ENCODE measurements at regions not wholly inside any gene's neighbourhood (a gene's known extent, or its start where the extent isn't known, plus 50 kb on each side); places are given as distances from the start of the nearest gene placed in this dataset.

DNA sequence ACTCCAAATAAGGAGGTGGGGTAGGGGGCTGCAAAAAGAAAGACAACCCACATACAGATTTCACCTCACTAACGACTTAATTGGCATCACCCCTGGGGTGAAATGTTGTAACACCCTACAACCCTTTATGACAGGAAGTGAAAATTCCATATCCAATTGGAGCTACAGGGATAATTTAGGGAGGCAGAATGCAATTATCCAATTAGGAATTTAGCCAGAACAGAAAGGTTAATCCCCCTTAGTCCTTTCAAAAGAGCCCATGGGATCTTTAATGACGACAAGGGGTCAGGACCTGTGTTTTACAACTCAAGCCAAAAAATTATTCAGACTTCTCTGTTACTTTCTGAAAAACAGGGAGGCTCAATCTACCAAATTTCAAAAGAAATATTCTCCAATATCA is 1027.1 kb downstream of the TMEM182 start:
- Histone ChIP-seq H3K36me3 (ENCODE audit: insufficient read depth, low read length) (no peaks in the 10 kb centered on the region), H3K9me3 (ENCODE audit: control insufficient read depth, insufficient read depth, low read length) (0 out of 2 replicates have a peak, but pooled peaks cover under 1% of the 10 kb centered on the region), H3K9ac (ENCODE audit: low read depth, low read length) (no peak overlapping the region), H3K4me1 (ENCODE audit: insufficient read depth, low read length) (peaks cover 8% of the 10 kb centered on the region; the same call in 1 of the 2 replicates)

DNA sequence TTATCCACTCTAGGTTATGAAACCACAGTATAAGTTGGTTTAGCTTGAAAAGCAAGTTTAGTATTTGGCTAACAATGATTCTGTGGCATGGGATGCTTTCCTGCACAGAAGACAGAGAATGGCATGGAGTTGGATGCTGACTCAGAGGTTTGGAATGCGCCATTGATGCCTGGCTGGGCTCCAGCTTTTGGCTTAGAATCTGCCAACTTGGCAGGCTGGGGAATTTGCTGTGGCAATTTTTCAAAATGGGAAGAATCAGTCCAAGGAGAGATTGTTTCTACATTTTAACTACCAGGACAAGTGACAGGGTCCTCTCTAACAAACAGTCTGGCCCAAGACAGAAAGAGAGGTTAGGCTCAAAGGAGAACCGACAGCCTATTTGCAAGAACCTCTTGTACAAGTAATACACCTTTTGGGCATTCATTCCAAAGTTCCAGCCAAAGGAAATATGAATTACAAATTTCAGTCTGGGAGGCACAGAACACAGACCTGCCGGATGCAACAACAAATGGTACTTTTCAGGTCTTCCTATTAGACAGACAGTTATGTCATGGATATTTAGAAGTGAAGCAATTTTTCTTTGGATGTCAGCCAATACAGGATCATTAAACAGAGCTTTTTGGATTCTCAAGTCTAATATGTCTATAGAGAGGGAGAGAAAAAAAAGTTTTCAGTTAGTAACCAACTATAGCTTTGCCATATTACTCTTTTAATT is 1027.7 kb downstream of the TMEM182 start:
- H3K36me3 ChIP-seq (ENCODE audit: insufficient read depth, low read length) = no peaks in the 10 kb centered on the region

DNA sequence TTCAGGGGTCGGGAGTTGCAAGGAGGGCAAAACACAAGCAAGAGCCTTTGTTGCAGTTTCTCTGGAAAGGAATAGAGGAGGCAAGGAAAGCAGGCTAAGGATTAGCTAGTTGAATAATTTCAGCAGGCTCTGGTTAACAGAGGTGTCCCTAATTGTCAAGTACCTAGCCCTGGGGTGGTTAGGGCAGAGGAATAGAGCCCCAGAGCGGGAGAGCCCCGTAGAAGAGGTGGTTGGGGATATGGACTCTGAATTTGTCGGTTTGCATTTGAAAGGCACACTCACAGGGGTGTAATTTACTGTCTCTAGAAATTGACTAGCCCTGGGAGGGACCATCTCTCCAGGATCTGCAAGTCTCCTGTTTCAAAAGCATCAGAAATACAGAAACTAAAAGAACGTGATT is 1030.2 kb downstream of the TMEM182 start:
- H3K36me3 ChIP-seq (ENCODE audit: insufficient read depth, low read length) = no peaks in the 10 kb centered on the region

More for the DNA sequence above, 1027.7 kb downstream of the TMEM182 start:
- Histone ChIP-seq H3K9ac (ENCODE audit: low read depth, low read length) (no peak overlapping the region), H3K9me3 (ENCODE audit: control insufficient read depth, insufficient read depth, low read length) (0 out of 2 replicates have a peak, but pooled peaks cover 2% of the 10 kb centered on the region), H3K4me1 (ENCODE audit: insufficient read depth, low read length) (peaks cover 8% of the 10 kb centered on the region; the same call in 1 of the 2 replicates)

DNA sequence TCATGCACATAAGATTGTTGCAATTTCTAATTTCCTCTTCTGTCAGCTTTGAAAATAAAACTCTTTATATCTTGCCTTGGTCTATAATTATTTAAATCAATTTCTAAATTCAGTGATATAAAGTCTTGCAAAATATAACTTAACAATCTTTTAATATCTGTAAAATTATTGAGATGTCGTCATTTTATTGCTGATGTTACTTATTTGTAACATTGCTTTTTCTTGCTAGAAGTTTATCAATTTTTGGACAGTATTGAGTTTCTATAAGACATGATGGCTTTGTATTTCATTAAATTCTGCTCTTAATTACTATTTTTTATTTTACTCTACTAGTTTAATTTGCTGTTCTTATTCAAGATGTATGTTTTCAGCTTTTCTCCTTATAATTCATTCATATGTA is 1036.5 kb downstream of the TMEM182 start:
- no peaks in the 10 kb centered on the region for H3K36me3 ChIP-seq (ENCODE audit: insufficient read depth, low read length)
- H3K9ac ChIP-seq (ENCODE audit: low read depth, low read length) = no peak overlapping the region
- no peaks in the 10 kb centered on the region for H3K4me1 ChIP-seq (ENCODE audit: insufficient read depth, low read length)
- H3K9me3 ChIP-seq (ENCODE audit: control insufficient read depth, insufficient read depth, low read length) = 0 out of 2 replicates have a peak, but pooled peaks cover 2% of the 10 kb centered on the region

More for the DNA sequence above, 1030.2 kb downstream of the TMEM182 start:
- Histone ChIP-seq H3K4me1 (ENCODE audit: insufficient read depth, low read length) (0 out of 2 replicates have a peak, but pooled peaks cover 8% of the 10 kb centered on the region), H3K9me3 (ENCODE audit: control insufficient read depth, insufficient read depth, low read length) (0 out of 2 replicates have a peak, but pooled peaks cover 2% of the 10 kb centered on the region), H3K9ac (ENCODE audit: low read depth, low read length) (no peak overlapping the region)

DNA sequence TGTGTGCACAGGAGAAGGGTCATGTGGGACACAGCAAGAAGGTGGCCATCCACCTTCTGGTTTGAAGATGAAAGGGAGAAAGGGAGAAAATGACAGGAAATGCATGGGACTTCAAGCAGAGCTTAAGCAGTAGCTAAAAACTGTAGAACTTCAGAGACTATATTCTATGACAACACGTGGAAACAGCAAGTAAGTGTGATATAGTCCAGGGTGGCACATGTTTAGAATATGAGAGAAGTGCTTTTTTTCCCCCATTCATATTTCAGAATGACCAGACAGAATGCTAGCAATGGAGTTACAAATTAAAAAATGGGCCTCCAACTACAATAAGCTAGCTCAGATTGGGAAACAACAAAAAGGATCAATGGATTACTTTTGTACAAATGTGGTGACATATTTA is 1042.2 kb downstream of the TMEM182 start:
- no peak overlapping the region for H3K9ac ChIP-seq (ENCODE audit: low read depth, low read length)
- H3K9me3 ChIP-seq (ENCODE audit: control insufficient read depth, insufficient read depth, low read length) = no peaks in the 10 kb centered on the region
- H3K36me3 ChIP-seq (ENCODE audit: insufficient read depth, low read length) = no peaks in the 10 kb centered on the region
- no peaks in the 10 kb centered on the region for H3K4me1 ChIP-seq (ENCODE audit: insufficient read depth, low read length)

DNA sequence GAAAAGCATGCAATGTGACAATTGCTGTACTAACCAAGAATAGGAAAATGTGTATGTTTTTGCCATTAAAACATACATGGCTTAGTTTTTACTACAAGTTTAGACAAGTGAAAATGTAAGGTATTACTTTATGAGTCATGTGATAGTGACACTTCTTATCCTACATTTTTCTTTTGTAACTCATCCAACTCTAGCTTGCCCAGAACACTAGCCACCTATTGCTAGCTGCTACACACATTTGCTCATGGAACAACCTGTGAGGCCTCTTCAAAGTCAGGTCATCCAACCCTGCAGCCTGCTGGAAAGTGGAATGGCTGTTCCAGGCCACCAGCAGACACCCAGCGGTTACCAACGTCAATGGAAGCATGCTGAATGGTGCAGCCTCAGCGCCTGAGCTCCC is 1043.9 kb downstream of the TMEM182 start:
- Histone ChIP-seq H3K4me1 (ENCODE audit: insufficient read depth, low read length) (no peaks in the 10 kb centered on the region), H3K9me3 (ENCODE audit: control insufficient read depth, insufficient read depth, low read length) (no peaks in the 10 kb centered on the region), H3K9ac (ENCODE audit: low read depth, low read length) (no peak overlapping the region), H3K36me3 (ENCODE audit: insufficient read depth, low read length) (no peaks in the 10 kb centered on the region)

DNA sequence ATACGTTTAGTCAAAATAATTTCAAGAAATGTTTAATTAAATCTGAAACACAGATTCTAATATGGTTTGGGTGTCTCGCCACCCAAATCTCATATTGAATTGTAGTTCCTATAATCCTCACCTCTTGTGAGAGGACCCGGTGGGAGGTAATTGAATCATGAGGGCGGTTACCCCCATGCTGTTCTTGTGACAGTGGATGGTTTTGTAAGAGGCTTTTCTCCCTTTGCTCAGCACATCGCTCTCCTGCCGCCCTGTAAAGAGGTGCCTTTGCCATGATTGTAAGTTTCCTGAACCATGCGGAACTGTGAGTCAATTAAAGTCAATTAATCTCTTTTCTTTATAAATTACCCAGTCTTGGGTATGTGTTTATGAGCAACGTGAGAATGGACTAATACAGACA is 1045.1 kb upstream of the POU3F3 start:
- no peaks in the 10 kb centered on the region for H3K4me1 ChIP-seq (ENCODE audit: insufficient read depth, low read length)
- H3K9ac ChIP-seq (ENCODE audit: low read depth, low read length) = no peak overlapping the region
- no peaks in the 10 kb centered on the region for H3K36me3 ChIP-seq (ENCODE audit: insufficient read depth, low read length)
- H3K9me3 ChIP-seq (ENCODE audit: control insufficient read depth, insufficient read depth, low read length) = no peaks in the 10 kb centered on the region

DNA sequence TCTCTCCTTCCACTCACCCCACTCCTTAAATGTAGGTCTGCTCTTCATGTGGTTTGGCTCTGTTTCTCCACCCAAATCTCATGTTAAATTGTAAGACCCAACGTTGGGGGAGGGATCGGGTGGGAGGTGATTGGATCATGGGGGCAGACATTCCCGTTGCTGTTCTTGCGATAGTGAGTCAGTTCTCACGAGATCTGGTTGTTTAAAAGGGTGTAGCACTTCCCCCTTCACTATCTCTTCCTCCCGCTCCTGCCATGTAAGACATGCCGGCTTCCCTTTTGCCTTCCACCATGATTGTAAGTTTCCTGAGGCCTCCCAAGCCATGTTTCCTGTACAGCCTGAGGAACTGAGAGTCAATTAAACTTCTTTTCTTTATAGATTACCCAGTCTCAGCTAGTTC is 1044.5 kb upstream of the POU3F3 start:
- no peaks in the 10 kb centered on the region for H3K36me3 ChIP-seq (ENCODE audit: insufficient read depth, low read length)
- no peak overlapping the region for H3K9ac ChIP-seq (ENCODE audit: low read depth, low read length)
- H3K9me3 ChIP-seq (ENCODE audit: control insufficient read depth, insufficient read depth, low read length) = no peaks in the 10 kb centered on the region
- no peaks in the 10 kb centered on the region for H3K4me1 ChIP-seq (ENCODE audit: insufficient read depth, low read length)

DNA sequence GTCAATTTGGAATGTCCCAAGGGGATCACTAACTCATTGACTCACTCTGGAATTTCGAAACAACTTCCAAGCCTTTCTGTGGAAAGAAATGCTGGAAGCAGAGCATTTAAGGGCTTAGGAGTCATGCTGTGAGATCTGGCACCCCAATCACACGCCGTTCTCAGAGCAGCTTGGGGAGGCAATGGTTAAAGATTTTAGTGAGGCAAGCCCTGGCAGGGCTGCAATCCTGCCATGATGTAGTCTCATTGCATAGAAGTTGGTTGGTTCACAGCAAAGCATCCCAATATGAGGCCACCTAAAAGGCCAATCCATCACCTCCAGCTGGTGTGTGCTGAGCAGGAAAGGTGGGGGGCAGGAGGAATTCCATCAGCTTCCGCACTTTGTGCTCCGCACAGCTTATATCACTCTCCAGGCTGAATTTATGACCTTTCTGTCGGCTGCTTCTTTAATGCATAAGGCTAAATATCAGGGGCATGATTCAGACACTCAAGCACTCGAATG is 1043.9 kb upstream of the POU3F3 start:
- H3K9ac ChIP-seq (ENCODE audit: low read depth, low read length) = no peak overlapping the region
- H3K4me1 ChIP-seq (ENCODE audit: insufficient read depth, low read length) = no peaks in the 10 kb centered on the region
- no peaks in the 10 kb centered on the region for H3K36me3 ChIP-seq (ENCODE audit: insufficient read depth, low read length)
- no peaks in the 10 kb centered on the region for H3K9me3 ChIP-seq (ENCODE audit: control insufficient read depth, insufficient read depth, low read length)

DNA sequence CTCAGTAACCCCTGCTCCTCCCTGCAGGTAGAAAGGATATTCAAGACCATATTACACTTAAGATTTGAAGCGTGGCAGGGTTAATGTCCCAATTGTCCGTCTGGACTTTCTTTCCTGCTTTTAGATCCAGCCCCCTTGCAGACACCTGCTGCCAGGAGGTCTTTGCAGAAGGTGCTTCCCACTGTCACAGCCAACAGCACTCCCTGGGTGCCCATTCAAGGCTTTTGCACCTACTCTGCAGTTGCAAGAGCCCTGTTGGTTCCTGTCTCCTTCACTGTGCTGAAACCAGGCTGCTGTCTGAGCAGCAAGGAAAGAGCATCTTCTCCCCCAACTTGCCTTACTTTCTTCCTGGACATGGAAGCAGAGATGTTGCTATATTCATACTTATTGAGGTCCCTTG is 1043.0 kb upstream of the POU3F3 start:
- Histone ChIP-seq H3K36me3 (ENCODE audit: insufficient read depth, low read length) (no peaks in the 10 kb centered on the region), H3K9ac (ENCODE audit: low read depth, low read length) (no peak overlapping the region)

DNA sequence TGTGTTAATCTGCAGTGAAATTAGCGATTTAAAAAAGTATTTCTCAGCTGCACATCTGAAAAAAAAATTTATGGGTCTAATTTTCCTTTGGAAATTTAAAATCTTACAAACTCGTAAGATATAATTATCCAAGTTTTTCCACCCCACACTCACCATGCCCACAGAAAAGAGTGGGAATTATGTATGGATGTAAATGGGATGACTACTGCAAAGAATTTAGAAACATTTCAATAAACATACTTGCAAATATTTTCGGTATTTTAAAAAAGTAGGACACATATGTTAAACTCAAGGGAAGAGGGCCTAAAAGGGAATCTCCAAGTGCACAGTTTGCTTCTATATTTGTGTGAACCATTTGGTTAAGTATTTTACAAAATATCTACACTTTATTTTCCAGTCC is 1039.9 kb upstream of the POU3F3 start:
- Histone ChIP-seq H3K36me3 (ENCODE audit: insufficient read depth, low read length) (no peaks in the 10 kb centered on the region), H3K9ac (ENCODE audit: low read depth, low read length) (no peak overlapping the region), H3K4me1 (ENCODE audit: insufficient read depth, low read length) (peaks cover 11% of the 10 kb centered on the region; the same call in 1 of the 2 replicates), H3K9me3 (ENCODE audit: control insufficient read depth, insufficient read depth, low read length) (no peaks in the 10 kb centered on the region)

More for the DNA sequence above, 1043.0 kb upstream of the POU3F3 start:
- H3K9me3 ChIP-seq (ENCODE audit: control insufficient read depth, insufficient read depth, low read length) = no peaks in the 10 kb centered on the region
- H3K4me1 ChIP-seq (ENCODE audit: insufficient read depth, low read length) = no peaks in the 10 kb centered on the region

DNA sequence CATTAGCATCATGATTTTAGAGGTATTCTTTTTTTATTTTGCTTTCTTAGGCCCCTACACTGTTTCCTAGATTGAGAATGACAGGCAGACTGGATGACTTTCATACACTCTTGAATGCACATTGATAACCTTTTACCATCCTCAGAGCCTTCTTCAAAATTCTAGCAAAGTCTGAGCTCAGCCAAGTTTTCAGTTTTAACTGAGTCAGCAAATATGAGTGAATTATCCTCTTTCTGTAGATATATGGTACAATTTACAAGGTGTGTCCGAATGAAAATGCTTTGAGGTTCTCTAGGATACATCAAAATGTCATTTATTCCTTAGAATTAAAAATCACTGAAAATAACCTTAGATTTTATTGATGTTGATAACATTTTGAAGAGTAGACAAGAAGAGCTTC is 1038.2 kb upstream of the POU3F3 start:
- Histone ChIP-seq H3K9ac (ENCODE audit: low read depth, low read length) (no peak overlapping the region), H3K36me3 (ENCODE audit: insufficient read depth, low read length) (no peaks in the 10 kb centered on the region), H3K4me1 (ENCODE audit: insufficient read depth, low read length) (peaks cover 11% of the 10 kb centered on the region; the same call in 1 of the 2 replicates), H3K9me3 (ENCODE audit: control insufficient read depth, insufficient read depth, low read length) (no peaks in the 10 kb centered on the region)

DNA sequence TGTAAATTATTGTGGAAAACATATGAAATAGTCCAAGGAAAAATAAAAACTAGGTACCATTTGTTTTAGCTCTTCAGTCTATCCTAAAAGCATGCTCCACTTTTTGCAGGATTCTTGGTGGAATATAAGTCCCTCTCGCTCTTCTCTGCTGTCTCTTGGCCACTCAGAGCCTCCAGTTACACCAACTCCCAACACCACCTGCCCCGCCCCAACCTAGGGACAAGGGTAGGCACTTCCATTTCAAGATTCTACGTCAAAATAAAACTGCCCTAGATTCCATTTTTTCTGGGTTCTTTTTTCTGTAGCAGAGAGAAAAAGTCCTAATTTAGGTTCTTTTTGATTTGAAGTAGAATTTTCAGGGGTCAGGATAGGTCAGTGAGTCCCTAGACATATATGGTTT is 1036.2 kb upstream of the POU3F3 start:
- H3K9me3 ChIP-seq (ENCODE audit: control insufficient read depth, insufficient read depth, low read length) = no peaks in the 10 kb centered on the region
- H3K4me1 ChIP-seq (ENCODE audit: insufficient read depth, low read length) = peaks cover 11% of the 10 kb centered on the region; the same call in 1 of the 2 replicates
- no peaks in the 10 kb centered on the region for H3K36me3 ChIP-seq (ENCODE audit: insufficient read depth, low read length)
- no peak overlapping the region; the same call in 1 of the 2 replicates for H3K9ac ChIP-seq (ENCODE audit: low read depth, low read length)

DNA sequence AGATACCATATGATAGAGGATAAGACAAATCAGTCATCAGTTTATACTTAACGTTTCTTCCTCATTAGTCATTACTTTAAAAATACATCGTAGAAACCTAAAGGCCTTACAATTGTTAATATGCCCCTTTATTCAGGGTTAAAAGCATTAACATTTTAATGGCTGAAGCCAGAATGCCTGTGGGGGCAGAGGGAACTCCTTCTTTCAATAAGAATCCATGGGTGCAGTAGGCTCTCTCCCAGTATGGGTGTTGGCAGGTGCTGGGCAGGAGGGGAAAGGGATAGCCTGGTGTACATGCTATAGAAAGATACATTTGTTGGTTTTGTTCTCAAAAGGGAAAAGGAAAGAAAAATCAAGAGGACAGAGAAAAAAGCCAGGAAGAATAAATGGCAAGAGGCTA is 1035.7 kb upstream of the POU3F3 start:
- H3K9me3 ChIP-seq (ENCODE audit: control insufficient read depth, insufficient read depth, low read length) = no peaks in the 10 kb centered on the region
- peaks cover 11% of the 10 kb centered on the region; the same call in 1 of the 2 replicates for H3K4me1 ChIP-seq (ENCODE audit: insufficient read depth, low read length)

DNA sequence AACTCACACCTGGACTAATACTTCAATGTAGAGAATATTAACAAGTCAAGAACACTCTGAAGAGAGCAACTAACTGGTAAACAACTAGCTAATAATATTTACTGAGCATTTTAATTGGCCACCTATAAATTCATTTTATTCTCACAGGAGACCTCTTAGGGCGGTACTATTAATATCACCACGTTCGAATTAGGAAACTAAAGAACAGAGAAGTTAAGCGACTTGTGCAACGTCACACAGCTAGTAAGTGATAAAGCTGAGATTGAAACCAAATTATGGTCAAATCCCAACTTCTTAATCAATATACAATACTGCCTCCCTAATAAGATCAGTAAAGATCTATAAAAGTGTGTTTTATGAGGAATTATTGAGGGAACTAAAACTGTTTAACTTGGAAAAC is 1034.3 kb upstream of the POU3F3 start:
- Histone ChIP-seq H3K4me1 (ENCODE audit: insufficient read depth, low read length) (peaks cover 11% of the 10 kb centered on the region; the same call in 1 of the 2 replicates), H3K9ac (ENCODE audit: low read depth, low read length) (no peak overlapping the region), H3K9me3 (ENCODE audit: control insufficient read depth, insufficient read depth, low read length) (no peaks in the 10 kb centered on the region), H3K36me3 (ENCODE audit: insufficient read depth, low read length) (no peaks in the 10 kb centered on the region)

More for the DNA sequence above, 1035.7 kb upstream of the POU3F3 start:
- Histone ChIP-seq H3K9ac (ENCODE audit: low read depth, low read length) (no peak overlapping the region), H3K36me3 (ENCODE audit: insufficient read depth, low read length) (no peaks in the 10 kb centered on the region)

Measured in ES-I3 (cell line).